ENCODE measurements at regions not wholly inside any gene's neighbourhood (a gene's known extent, or its start where the extent isn't known, plus 50 kb on each side); places are given as distances from the start of the nearest gene placed in this dataset.

DNA sequence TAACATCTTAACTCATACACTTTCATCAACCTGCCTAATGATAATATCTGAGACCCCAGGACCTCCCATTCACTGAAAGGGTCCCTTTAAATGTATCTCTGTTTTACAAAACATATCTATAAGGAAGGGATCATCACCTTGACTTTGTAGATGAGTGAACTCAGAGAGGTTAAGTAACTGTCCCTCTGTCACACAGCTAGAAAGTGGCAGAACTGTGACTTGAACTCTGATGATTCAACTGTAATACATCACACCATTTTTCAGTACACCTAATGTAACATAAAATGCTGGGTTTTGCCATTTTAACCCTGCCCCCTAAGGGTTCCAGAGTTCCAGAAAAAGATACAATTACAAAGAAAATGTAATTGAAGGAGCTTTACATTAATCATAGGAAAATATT is 234.6 kb downstream of the ZEB2 start:
- DNase-seq (ENCODE audit: insufficient read length, low spot score): no peak
- no peak for FAIRE-seq

- FAIRE-seq (peak; percentile 18), DNase-seq (ENCODE audit: insufficient read length, low spot score) (no peak)
Measured at GRCh38 chr2:144281476-144281875, 238.4 kb downstream of the ZEB2 start.

DNA sequence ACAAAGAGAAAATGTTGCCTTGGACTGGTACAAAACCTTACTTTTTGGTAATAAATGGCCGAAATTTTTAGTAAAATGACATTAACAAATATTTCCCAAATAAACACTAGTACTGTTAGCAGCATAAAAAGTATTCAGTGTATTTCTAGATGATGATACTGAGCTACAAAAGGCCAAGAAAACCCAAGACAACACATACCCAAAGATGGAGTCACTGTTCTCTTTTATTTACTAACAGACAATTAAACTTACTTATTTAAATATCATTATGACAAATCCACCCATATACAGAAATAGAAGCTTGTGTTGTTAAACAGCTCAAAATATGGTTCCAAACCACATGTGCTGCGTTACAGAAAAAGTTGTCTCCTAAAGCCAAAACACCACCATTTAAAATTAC is 239.9 kb downstream of the ZEB2 start:
- FAIRE-seq (no peak), DNase-seq (ENCODE audit: insufficient read length, low spot score) (no peak)

- FAIRE-seq (no peak), DNase-seq (ENCODE audit: insufficient read length, low spot score) (no peak)
Measured at GRCh38 chr2:144279165-144279564, 240.8 kb downstream of the ZEB2 start.

DNA sequence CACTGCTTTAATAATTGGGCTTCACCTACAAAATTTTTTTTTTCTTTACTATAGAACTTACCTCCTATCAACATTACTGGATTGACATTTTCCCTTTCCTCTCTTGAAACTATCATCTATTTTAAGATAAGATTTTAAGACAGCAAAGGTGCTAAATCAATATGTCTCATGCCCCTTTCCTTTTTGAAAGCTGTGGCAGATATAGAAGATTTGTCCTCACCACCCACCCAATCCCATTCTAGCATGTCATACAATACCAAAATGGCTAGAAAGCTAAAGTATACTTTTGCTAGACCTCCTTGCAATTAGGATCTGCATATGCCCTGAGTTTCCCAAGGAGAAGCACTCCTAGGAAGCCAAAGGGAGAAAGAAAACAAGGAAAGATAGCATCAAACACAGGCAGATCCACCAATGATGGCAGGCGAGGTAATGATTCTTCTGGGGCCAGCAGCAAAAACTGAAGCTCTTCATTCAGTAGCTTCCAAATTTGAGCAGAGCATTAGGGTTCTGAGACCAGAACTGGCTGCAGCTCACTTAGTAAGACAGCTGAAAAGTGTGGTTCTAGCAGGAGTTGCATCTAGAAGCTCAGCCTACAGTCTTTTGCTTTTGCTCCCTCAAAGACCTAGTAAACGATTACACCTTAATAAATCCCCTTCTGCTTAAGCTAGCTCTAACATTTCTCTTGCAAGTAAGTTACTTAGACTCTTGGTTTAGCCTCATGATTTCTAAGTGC is 242.1 kb downstream of the ZEB2 start:
- DNase-seq (ENCODE audit: insufficient read length, low spot score): no peak
- FAIRE-seq: no peak

DNA sequence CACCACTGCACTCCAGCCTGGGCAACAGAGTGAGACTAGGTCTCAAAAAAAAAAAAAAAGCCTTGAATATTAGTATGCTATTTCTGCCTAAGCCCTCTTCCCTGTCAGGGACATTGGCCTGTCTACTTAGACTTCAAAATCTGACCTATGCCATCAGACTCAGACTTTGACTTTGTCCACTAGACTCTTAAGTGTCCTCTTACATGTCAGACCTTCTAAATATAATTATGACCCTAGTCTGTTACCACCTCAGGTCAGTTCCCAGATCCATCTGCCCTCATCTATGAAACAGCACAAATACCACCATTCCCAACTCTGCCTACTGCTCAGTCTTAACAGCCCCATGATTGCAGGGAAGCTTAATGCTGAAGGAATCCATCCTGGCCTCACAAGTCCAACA is 244.6 kb downstream of the ZEB2 start:
- no peak for FAIRE-seq

DNA sequence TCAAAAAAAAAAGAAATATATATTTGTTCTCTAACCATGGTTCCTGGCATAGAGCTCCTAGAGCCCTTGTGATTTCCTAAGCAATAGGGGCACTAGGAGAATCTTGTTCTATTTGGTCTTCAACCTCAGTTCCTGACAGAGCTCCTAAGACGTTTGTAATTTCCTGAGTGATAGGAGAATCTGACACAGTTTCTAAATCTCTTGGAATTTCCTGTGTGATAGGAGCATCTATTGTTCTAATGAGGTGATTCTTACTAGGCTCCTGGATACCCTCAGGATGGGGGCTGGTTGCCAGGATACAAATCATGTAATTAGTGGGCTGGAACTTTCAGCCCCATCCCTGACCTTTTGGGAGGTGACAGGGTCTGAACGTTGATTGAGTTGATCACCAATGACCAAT is 245.8 kb downstream of the ZEB2 start:
- FAIRE-seq: no peak
- no peak for DNase-seq (ENCODE audit: insufficient read length, low spot score)

More for the DNA sequence above, 244.6 kb downstream of the ZEB2 start:
- no peak for DNase-seq (ENCODE audit: insufficient read length, low spot score)

GRCh38 chr2:144270951-144271350 is 249.0 kb downstream of the ZEB2 start:
- no peak for DNase-seq (ENCODE audit: insufficient read length, low spot score)
- FAIRE-seq: no peak

DNA sequence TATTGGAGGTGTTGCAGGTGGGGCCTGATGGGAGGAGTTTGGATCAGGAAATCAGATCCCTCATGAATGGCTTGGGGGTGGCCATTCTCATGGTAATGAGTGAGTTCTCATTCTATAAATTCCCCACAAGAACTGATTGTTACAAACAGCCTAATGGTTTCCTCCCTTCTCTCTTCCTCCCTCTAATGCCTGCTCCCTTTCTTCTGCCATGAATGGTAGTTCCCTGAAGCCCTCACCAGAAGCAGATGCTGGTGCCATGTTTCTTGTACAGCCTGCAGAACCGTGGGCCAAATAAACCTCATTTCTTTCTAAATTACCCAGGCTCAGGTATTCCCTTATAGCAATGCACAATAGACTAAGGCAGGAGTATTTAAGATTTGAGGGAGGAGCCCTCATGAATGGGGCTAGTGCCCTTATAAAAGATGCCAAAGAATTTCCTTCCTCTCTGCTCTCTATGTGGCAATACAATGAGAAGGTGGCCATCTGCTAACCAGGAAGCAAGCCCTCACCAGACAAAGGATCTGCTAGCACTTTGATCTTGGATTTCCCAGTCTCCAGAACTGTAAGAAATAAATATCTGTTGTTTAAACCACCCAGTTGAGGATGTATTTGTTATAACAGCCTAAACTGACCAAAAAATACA is 251.8 kb downstream of the ZEB2 start:
- DNase-seq (ENCODE audit: insufficient read length, low spot score) (no peak), FAIRE-seq (no peak)

DNA sequence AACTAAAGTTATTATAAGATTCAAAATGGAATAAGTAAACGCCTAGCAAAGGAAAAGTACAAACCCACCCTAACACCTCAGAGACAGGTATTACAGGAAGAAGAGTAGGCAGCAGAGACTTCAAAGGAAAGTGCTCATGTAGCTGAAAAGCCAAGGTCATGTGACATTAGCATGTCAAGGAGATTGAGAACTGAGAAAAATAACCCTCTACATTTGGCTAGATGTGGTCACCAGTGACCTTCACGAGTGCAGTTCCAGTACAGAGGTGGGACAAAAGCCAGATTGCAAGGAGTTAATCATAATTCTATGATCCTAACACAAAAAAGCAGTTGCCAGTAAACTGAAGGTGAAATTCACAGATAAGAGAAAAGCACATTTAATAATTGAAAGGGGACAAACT is 252.7 kb downstream of the ZEB2 start:
- DNase-seq (ENCODE audit: insufficient read length, low spot score): peak; percentile 9

DNA sequence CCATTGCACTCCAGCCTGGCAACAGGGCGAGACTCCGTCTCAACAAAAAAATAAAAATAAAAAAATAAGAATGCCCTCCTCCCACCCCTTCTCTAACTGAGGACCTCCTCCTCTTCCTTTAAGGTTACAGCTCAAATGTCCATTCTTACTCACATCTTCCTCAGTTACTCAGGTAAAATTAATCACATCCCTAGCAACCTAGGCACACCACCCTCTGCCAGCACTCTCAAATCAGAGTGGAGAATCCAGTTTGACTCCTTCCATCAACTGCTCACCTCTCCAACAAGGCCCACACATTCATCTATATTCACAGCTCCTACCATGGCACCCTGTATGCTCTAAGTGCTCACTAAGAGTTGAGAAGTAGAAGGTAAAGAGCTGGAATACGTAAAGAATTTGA is 254.3 kb downstream of the ZEB2 start:
- FAIRE-seq: no peak
- no peak for DNase-seq (ENCODE audit: insufficient read length, low spot score)

More for the DNA sequence above, 252.7 kb downstream of the ZEB2 start:
- peak; percentile 91 for FAIRE-seq

- peak; percentile 11 for FAIRE-seq
- DNase-seq (ENCODE audit: insufficient read length, low spot score): no peak
Measured at GRCh38 chr2:144261966-144262365, 258.0 kb downstream of the ZEB2 start.

DNA sequence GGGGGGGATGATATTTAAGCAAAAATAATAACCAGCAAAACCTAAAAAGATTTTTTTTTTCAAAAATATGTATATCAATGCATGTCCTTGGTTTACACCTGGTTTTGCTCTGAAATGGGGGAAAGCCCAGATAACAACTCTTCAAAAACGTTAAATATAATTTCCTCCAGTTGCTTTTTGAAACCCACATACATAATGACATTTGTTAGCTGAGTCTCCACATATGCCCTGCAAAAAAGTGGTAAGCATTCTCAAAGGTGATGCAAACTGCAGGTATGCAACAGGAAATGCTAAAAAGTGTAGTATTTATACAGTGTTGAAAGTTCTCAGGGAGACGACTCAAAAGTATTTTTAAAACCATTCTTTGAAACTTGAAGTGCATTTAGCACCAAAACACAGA is 258.6 kb downstream of the ZEB2 start:
- FAIRE-seq (no peak), DNase-seq (ENCODE audit: insufficient read length, low spot score) (no peak)

DNA sequence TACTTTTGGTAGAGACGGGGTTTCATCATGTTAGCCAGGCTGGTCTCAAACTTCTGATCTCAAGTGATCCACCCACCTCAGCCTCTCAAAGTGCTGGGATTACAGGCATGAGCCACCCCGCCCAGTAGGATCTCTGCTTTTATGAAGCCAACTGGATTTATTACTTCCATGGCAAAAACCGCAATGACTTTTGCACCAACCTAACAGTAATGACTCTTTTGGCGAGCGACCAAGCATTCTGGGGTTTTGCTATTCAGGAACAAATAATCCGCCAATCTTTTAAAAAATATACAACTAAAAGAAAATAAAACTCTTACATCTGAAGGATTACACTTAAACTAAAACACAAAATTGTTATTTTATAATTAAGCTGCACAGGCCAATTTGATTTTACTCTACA is 260.6 kb downstream of the ZEB2 start:
- DNase-seq (ENCODE audit: insufficient read length, low spot score) (no peak), FAIRE-seq (no peak)

- DNase-seq (ENCODE audit: insufficient read length, low spot score): no peak
- FAIRE-seq: no peak
Measured at GRCh38 chr2:144258154-144258553, 261.8 kb downstream of the ZEB2 start.

- no peak for DNase-seq (ENCODE audit: insufficient read length, low spot score)
- peak; percentile 18 for FAIRE-seq
Measured at GRCh38 chr2:144256996-144257707, 262.8 kb downstream of the ZEB2 start.

DNA sequence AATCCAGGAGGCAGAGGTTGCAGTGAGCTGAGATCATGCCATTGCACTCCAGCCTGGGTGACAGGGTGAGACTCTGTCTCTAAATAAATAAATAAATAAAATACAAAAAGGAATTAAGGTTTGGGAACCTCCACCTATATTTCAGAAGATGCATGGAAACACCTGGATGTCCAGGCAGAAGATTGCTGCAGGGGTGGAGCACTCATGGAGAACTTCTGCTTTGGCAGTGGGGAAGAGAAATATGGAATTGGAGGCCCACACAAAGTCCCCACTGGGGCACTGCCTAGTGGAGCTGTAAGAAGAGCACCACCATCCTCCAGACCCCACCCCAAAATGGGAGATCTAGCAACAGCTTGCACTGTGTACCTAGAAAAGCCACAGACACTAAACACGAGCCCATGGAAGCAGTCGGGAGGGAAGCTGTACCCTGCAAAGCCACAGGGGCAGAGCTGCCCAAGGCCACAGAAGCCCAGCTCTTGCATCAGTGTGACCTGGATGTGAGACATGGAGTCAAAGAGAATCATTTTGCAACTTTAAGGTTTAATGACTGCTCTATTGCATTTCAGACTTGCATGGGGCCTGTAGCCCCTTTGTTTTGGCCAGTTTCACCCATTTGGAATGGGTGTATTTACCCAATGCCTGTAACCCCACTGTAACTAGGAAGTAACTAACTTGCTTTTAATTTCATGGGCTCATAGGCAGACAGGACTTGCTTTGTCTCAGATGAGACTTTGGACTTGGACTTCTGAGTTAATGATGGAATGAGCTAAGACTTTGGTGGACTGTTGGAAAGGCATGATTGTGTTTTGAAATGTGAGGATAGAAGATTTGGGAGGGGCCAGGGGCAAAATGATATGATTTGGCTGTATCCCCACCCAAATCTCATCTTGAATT is 265.3 kb downstream of the ZEB2 start:
- no peak for DNase-seq (ENCODE audit: insufficient read length, low spot score)
- no peak for FAIRE-seq

DNA sequence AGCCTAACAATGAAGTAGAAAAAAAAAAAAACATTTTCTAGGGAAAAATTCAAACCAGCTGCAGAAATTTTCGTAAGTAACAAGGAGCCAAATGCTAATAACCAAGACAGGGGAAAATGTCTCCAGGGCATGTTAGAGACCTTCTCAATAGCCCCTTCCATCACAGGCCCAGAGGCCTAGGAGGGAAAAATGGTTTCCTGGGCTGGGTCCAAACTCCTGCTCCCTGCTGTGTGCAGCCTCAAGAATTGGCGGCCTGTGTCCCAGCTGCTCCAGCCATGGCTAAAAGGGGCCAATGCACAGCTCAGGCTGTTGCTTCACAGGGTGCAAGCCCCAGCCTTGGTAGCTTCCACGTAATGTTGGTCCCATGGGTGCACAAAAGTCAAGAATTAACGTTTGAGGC is 266.2 kb downstream of the ZEB2 start:
- FAIRE-seq: no peak
- DNase-seq (ENCODE audit: insufficient read length, low spot score): no peak

DNA sequence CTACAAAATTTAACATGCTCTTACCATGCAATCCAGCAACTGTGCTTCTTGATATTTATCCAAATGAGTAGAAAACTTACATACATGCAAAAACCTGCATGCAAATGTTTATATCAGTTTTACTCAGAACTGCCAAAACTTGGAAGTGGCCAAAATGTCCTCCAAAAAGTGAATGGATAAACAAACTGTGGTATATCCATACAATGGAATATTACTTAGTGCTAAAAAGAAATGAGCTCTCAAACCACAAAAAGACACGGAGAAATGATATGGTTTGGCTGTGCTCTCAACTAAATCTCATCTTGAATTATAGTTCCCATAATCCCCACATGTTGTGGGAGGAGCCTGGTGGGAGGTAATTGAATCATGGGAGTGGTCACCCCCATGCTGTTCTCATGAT is 267.2 kb downstream of the ZEB2 start:
- FAIRE-seq (no peak), DNase-seq (ENCODE audit: insufficient read length, low spot score) (no peak)

GRCh38 chr2:144249035-144249637 is 270.8 kb downstream of the ZEB2 start:
- FAIRE-seq (peak; percentile 83), DNase-seq (ENCODE audit: insufficient read length, low spot score) (no peak)

Data from GM19239 (cell line).